GM23248 (cell line): ENCODE measurements at regions not wholly inside any gene's neighbourhood (a gene's known extent, or its start where the extent isn't known, plus 50 kb on each side); places are given as distances from the start of the nearest gene placed in this dataset.

Experiments used
- EZH2 ChIP-seq: fragments of 200-600 bp; sonication (generic); IDR thresholded peaks from 2 replicates; pipeline ENCODE4 v1.6.1; 2018; ENCODE audit warnings: antibody characterized with exemption, mild to moderate bottlenecking; ENCODE audit not compliant: insufficient read depth, poor library complexity, severe bottlenecking
- EZH2phosphoT487 ChIP-seq: fragments of 200-600 bp; sonication (generic); IDR thresholded peaks from 2 replicates; pipeline ENCODE4 v1.6.1; 2018; ENCODE audit warnings: antibody characterized with exemption, moderate library complexity, mild to moderate bottlenecking, low read depth; ENCODE audit not compliant: insufficient read depth

- TF ChIP-seq EZH2phosphoT487 (no peak), EZH2 (no peak)
These were observed 167.5 kb upstream of the UMPS start for GRCh38 chr3:124562769-124563168.
